Urinary bladder (tissue), 3 donors: ENCODE measurements at regions not wholly inside any gene's neighbourhood (a gene's known extent, or its start where the extent isn't known, plus 50 kb on each side); places are given as distances from the start of the nearest gene placed in this dataset.

ENCODE experiments used
- DNase-seq: peaks from one replicate; pipeline ENCODE4 v3.0.0-alpha.2; 2015; ENCODE audit errors: extremely low spot score
- H3K27ac ChIP-seq: one replicate; pipeline ENCODE4 v1.5.1; 2013; ENCODE audit warnings: low read depth, mild to moderate bottlenecking, moderate library complexity
- H3K36me3 ChIP-seq: one replicate; pipeline ENCODE4 v1.6.1; 2013; ENCODE audit warnings: mild to moderate bottlenecking, moderate library complexity; ENCODE audit not compliant: insufficient read depth
- H3K4me1 ChIP-seq: one replicate; pipeline ENCODE4 v1.6.1; 2013; ENCODE audit warnings: mild to moderate bottlenecking, moderate library complexity; ENCODE audit not compliant: insufficient read depth
- H3K4me3 ChIP-seq: one replicate; pipeline ENCODE4 v1.5.1; 2013; ENCODE audit warnings: low read depth, low read length
- WGBS: extraction: QIAGEN DNeasy Blood & Tissue Kit; methylation state at CpG from one replicate; pipeline ENCODE4 v1.1.7; 2013; 5-methylcytosine and 5-hydroxymethylcytosine counted together
- donor health status: healthy with polysubstance abuse.
- donor health status: healthy.

- H3K27ac ChIP-seq: no peak overlapping the region
- DNase-seq: no peak
- H3K4me1 ChIP-seq: no peaks in the 10 kb centered on the region
- no peaks in the 10 kb centered on the region for H3K36me3 ChIP-seq
- no peak overlapping the region for H3K4me3 ChIP-seq
- WGBS: 87% methylated on average over 1 of the region's 1 CpG
These were observed 261.8 kb downstream of the DLEU7 start for GRCh38 chr13:50581586-50582196.

- H3K27ac ChIP-seq: no peak overlapping the region
- whole genome bisulfite sequencing: 65% methylated on average over 10 of the region's 10 CpGs
These were observed 258.5 kb downstream of the DLEU7 start for GRCh38 chr13:50584856-50585580.

GRCh38 chr13:50585674-50586413, 257.6 kb downstream of the DLEU7 start:
- WGBS: 69% methylated on average over 6 of the region's 6 CpGs
- H3K4me1 ChIP-seq: no peaks in the 10 kb centered on the region
- no peaks in the 10 kb centered on the region for H3K36me3 ChIP-seq
- no peak overlapping the region for H3K27ac ChIP-seq
- H3K4me3 ChIP-seq: no peak overlapping the region
- no peak for DNase-seq

More at GRCh38 chr13:50584856-50585580, 258.5 kb downstream of the DLEU7 start:
- Histone ChIP-seq H3K4me1 (no peaks in the 10 kb centered on the region), H3K4me3 (no peak overlapping the region), H3K36me3 (no peaks in the 10 kb centered on the region)
- DNase-seq: no peak

GRCh38 chr13:50586414-50587083, 256.9 kb downstream of the DLEU7 start:
- Histone ChIP-seq H3K4me3 (no peak overlapping the region), H3K27ac (no peak overlapping the region), H3K36me3 (no peaks in the 10 kb centered on the region), H3K4me1 (no peaks in the 10 kb centered on the region)
- no peak for DNase-seq
- WGBS: 84% methylated on average over 8 of the region's 8 CpGs

GRCh38 chr13:50587115-50587514, 256.4 kb downstream of the DLEU7 start:
- Histone ChIP-seq H3K4me1 (no peaks in the 10 kb centered on the region), H3K36me3 (no peaks in the 10 kb centered on the region), H3K27ac (no peak overlapping the region), H3K4me3 (no peak overlapping the region)
- WGBS: 89% methylated on average over 4 of the region's 4 CpGs
- no peak for DNase-seq

GRCh38 chr13:50587645-50588373, 255.7 kb downstream of the DLEU7 start:
- H3K36me3 ChIP-seq: no peaks in the 10 kb centered on the region
- WGBS: 93% methylated on average over 11 of the region's 11 CpGs
- no peak overlapping the region for H3K27ac ChIP-seq
- DNase-seq: no peak
- no peak overlapping the region for H3K4me3 ChIP-seq
- H3K4me1 ChIP-seq: no peaks in the 10 kb centered on the region

GRCh38 chr13:50588491-50589130, 254.9 kb downstream of the DLEU7 start:
- no peak for DNase-seq
- no peaks in the 10 kb centered on the region for H3K4me1 ChIP-seq
- no peak overlapping the region for H3K27ac ChIP-seq
- 86% methylated on average over 6 of the region's 6 CpGs for WGBS
- H3K36me3 ChIP-seq: no peaks in the 10 kb centered on the region
- H3K4me3 ChIP-seq: no peak overlapping the region

GRCh38 chr13:50589139-50589538, 254.4 kb downstream of the DLEU7 start:
- Histone ChIP-seq H3K4me3 (no peak overlapping the region), H3K4me1 (no peaks in the 10 kb centered on the region), H3K27ac (no peak overlapping the region), H3K36me3 (no peaks in the 10 kb centered on the region)
- DNase-seq: no peak

- Histone ChIP-seq H3K4me1 (no peaks in the 10 kb centered on the region), H3K4me3 (no peak overlapping the region), H3K27ac (no peak overlapping the region), H3K36me3 (no peaks in the 10 kb centered on the region)
- DNase-seq: no peak
- WGBS: 40% methylated on average over 2 of the region's 2 CpGs
These were observed 253.8 kb downstream of the DLEU7 start for GRCh38 chr13:50589651-50590054.

- no peak for DNase-seq
- no peak overlapping the region for H3K27ac ChIP-seq
- no peaks in the 10 kb centered on the region for H3K36me3 ChIP-seq
- no peaks in the 10 kb centered on the region for H3K4me1 ChIP-seq
- no peak overlapping the region for H3K4me3 ChIP-seq
- 69% methylated on average over 2 of the region's 2 CpGs for WGBS
These were observed 250.9 kb downstream of the DLEU7 start for GRCh38 chr13:50592412-50593155.

- H3K4me1 ChIP-seq: no peaks in the 10 kb centered on the region
- no peaks in the 10 kb centered on the region for H3K36me3 ChIP-seq
- DNase-seq: no peak
- H3K4me3 ChIP-seq: no peak overlapping the region
- no peak overlapping the region for H3K27ac ChIP-seq
- WGBS: 90% methylated on average over 1 of the region's 1 CpG
These were observed 250.3 kb downstream of the DLEU7 start for GRCh38 chr13:50593207-50593606.

- Histone ChIP-seq H3K27ac (no peak overlapping the region), H3K4me1 (no peaks in the 10 kb centered on the region), H3K36me3 (no peaks in the 10 kb centered on the region), H3K4me3 (no peak overlapping the region)
- 74% methylated on average over 11 of the region's 11 CpGs for whole genome bisulfite sequencing
- no peak for DNase-seq
These were observed 249.0 kb downstream of the DLEU7 start for GRCh38 chr13:50594276-50595051.
